ENCODE measurements at regions not wholly inside any gene's neighbourhood (a gene's known extent, or its start where the extent isn't known, plus 50 kb on each side); places are given as distances from the start of the nearest gene placed in this dataset.

- no peak overlapping the region for H2AFZ ChIP-seq (ENCODE audit: low read depth)
- H3K9me3 ChIP-seq: no peaks in the 10 kb centered on the region
- H3K9ac ChIP-seq: no peak overlapping the region
- TF ChIP-seq RFX5 (IDR thresholded peaks at IDR 0.05; ENCODE audit: low read length) (no peak), YY1 (IDR thresholded peaks at IDR 0.05; ENCODE audit: low read depth) (no peak), EZH2phosphoT487 (IDR thresholded peaks at IDR 0.05; ENCODE audit: borderline replicate concordance, low read depth) (no peak), FOXJ3 (CRISPR knock-in tag; IDR thresholded peaks at IDR 0.05) (no peak), JUND (IDR thresholded peaks at IDR 0.05) (no peak), SIN3A (IDR thresholded peaks at IDR 0.05; ENCODE audit: borderline replicate concordance, low read depth, low read length) (no peak), FOXM1 (IDR thresholded peaks at IDR 0.05; ENCODE audit: low read depth) (no peak), FOSL2 (IDR thresholded peaks at IDR 0.05; ENCODE audit: borderline replicate concordance, low read depth) (no peak), TAF1 (IDR thresholded peaks at IDR 0.05; ENCODE audit: borderline replicate concordance, low read depth, low read length) (no peak), CHD2 (IDR thresholded peaks at IDR 0.05; ENCODE audit: low read length, partially characterized antibody) (no peak), RCOR1 (IDR thresholded peaks at IDR 0.05; ENCODE audit: low read length) (no peak), ELF1 (IDR thresholded peaks at IDR 0.05) (no peak), MEF2A (IDR thresholded peaks at IDR 0.05; ENCODE audit: borderline replicate concordance, low read depth) (no peak), RAD21 (IDR thresholded peaks at IDR 0.05; ENCODE audit: low read length) (no peak)
- TF ChIP-seq, protein P1, sequence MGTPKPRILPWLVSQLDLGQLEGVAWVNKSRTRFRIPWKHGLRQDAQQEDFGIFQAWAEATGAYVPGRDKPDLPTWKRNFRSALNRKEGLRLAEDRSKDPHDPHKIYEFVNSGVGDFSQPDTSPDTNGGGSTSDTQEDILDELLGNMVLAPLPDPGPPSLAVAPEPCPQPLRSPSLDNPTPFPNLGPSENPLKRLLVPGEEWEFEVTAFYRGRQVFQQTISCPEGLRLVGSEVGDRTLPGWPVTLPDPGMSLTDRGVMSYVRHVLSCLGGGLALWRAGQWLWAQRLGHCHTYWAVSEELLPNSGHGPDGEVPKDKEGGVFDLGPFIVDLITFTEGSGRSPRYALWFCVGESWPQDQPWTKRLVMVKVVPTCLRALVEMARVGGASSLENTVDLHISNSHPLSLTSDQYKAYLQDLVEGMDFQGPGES (IDR thresholded peaks at IDR 0.05; ENCODE audit: low read depth, low read length): no peak
- TF ChIP-seq, protein P2, sequence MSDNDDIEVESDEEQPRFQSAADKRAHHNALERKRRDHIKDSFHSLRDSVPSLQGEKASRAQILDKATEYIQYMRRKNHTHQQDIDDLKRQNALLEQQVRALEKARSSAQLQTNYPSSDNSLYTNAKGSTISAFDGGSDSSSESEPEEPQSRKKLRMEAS (IDR thresholded peaks at IDR 0.05; ENCODE audit: low read depth): no peak
- TF ChIP-seq, protein P3, sequence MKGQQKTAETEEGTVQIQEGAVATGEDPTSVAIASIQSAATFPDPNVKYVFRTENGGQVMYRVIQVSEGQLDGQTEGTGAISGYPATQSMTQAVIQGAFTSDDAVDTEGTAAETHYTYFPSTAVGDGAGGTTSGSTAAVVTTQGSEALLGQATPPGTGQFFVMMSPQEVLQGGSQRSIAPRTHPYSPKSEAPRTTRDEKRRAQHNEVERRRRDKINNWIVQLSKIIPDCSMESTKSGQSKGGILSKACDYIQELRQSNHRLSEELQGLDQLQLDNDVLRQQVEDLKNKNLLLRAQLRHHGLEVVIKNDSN (IDR thresholded peaks at IDR 0.05; ENCODE audit: borderline replicate concordance, low read depth): no peak
- TF ChIP-seq, protein P4, sequence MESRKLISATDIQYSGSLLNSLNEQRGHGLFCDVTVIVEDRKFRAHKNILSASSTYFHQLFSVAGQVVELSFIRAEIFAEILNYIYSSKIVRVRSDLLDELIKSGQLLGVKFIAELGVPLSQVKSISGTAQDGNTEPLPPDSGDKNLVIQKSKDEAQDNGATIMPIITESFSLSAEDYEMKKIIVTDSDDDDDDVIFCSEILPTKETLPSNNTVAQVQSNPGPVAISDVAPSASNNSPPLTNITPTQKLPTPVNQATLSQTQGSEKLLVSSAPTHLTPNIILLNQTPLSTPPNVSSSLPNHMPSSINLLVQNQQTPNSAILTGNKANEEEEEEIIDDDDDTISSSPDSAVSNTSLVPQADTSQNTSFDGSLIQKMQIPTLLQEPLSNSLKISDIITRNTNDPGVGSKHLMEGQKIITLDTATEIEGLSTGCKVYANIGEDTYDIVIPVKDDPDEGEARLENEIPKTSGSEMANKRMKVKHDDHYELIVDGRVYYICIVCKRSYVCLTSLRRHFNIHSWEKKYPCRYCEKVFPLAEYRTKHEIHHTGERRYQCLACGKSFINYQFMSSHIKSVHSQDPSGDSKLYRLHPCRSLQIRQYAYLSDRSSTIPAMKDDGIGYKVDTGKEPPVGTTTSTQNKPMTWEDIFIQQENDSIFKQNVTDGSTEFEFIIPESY (IDR thresholded peaks at IDR 0.05; ENCODE audit: borderline replicate concordance, low read depth): no peak
- TF ChIP-seq, protein P5, sequence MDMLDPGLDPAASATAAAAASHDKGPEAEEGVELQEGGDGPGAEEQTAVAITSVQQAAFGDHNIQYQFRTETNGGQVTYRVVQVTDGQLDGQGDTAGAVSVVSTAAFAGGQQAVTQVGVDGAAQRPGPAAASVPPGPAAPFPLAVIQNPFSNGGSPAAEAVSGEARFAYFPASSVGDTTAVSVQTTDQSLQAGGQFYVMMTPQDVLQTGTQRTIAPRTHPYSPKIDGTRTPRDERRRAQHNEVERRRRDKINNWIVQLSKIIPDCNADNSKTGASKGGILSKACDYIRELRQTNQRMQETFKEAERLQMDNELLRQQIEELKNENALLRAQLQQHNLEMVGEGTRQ (IDR thresholded peaks at IDR 0.05; ENCODE audit: borderline replicate concordance, low read depth, low read length): no peak
- no peak overlapping the region for H3K4me2 ChIP-seq
- no peak overlapping the region for H3K27ac ChIP-seq (ENCODE audit: low read depth in 2 of 2, low read length in 1 of 2)
- no peak overlapping the region for H3K4me3 ChIP-seq (ENCODE audit: low read depth in 2 of 2, low read length in 1 of 2)
- no peaks in the 10 kb centered on the region for H3K79me2 ChIP-seq (ENCODE audit: insufficient read depth)
- DNase-seq: no peak
- H3K4me1 ChIP-seq (ENCODE audit: control insufficient read depth in 1 of 2, insufficient read depth in 2 of 2, low read depth in 1 of 2, low read length in 1 of 2): no peaks in the 10 kb centered on the region
- H3K36me3 ChIP-seq (replicated peaks in 1 of 2; ENCODE audit: control insufficient read depth in 1 of 2, insufficient read depth in 2 of 2, low read length in 1 of 2): no peaks in the 10 kb centered on the region
- H3F3A ChIP-seq (replicated peaks; ENCODE audit: insufficient read depth): no peaks in the 10 kb centered on the region
- no peaks in the 10 kb centered on the region for H3K9me2 ChIP-seq
- H4K20me1 ChIP-seq (ENCODE audit: insufficient read depth): no peaks in the 10 kb centered on the region
- POLR2A ChIA-PET: no interaction called here
- CTCF ChIA-PET: interaction anchor here (1.9 kb wide), 1 partner anchor 10 kb away, joined by 4 read pairs; no protein-coding TSS in a partner anchor
- 15% methylated on average over 3 of the region's 3 CpGs for WGBS (ENCODE audit: low lambda C conversion rate)
- no peaks in the 10 kb centered on the region for H3K27me3 ChIP-seq (ENCODE audit: insufficient read depth)
These were observed 833.8 kb downstream of the JRKL start for GRCh38 chr11:97223647-97224046.

Data from SK-N-SH (cell line).